Neural progenitor cell (in vitro differentiated cells): ENCODE measurements at regions not wholly inside any gene's neighbourhood (a gene's known extent, or its start where the extent isn't known, plus 50 kb on each side); places are given as distances from the start of the nearest gene placed in this dataset.

Source experiments
- CTCF ChIP-seq: fragments of 200-600 bp; sonication (generic); IDR thresholded peaks from 2 replicates; pipeline ENCODE4 v1.5.1; 2017; ENCODE audit warnings: antibody characterized with exemption, mild to moderate bottlenecking
- EZH2 ChIP-seq: fragments of 200-600 bp; sonication (generic); IDR thresholded peaks from 2 replicates; pipeline ENCODE4 v1.6.1; 2017; ENCODE audit warnings: antibody characterized with exemption, mild to moderate bottlenecking, moderate library complexity

- TF ChIP-seq CTCF, result no peak
- TF ChIP-seq EZH2, result no peak
These were observed 1735.9 kb downstream of the TP53TG3F start for GRCh38 chr16:35195173-35195863.
